GM19467 (cell line): ENCODE measurements at regions not wholly inside any gene's neighbourhood (a gene's known extent, or its start where the extent isn't known, plus 50 kb on each side); places are given as distances from the start of the nearest gene placed in this dataset.

ENCODE experiments used
- ATAC-seq: cut with Tn5 transposase; IDR thresholded peaks from one replicate; pipeline ENCODE4 v1.9.1; 2021; ENCODE audit warnings: mild to moderate bottlenecking, moderate library complexity; ENCODE audit not compliant: unreplicated experiment

GRCh38 chr6:23195487-23195886, 626.1 kb downstream of the HDGFL1 start:
- ATAC-seq: no peak

GRCh38 chr6:23199541-23199940, 630.2 kb downstream of the HDGFL1 start:
- ATAC-seq: no peak

GRCh38 chr6:23200946-23201345, 631.6 kb downstream of the HDGFL1 start:
- ATAC-seq: no peak

GRCh38 chr6:23202207-23202606, 632.8 kb downstream of the HDGFL1 start:
- no peak for ATAC-seq

- no peak for ATAC-seq
Observed at GRCh38 chr6:23212398-23212797, 643.0 kb downstream of the HDGFL1 start.

GRCh38 chr6:23213193-23213592, 643.8 kb downstream of the HDGFL1 start:
- ATAC-seq: no peak

- ATAC-seq: no peak
Observed at GRCh38 chr6:23213651-23214050, 644.3 kb downstream of the HDGFL1 start.

- no peak for ATAC-seq
Observed at GRCh38 chr6:23218751-23219150, 649.4 kb downstream of the HDGFL1 start.

GRCh38 chr6:23222724-23223123, 653.4 kb downstream of the HDGFL1 start:
- ATAC-seq: no peak

GRCh38 chr6:23224540-23224939, 655.2 kb downstream of the HDGFL1 start:
- no peak for ATAC-seq

- no peak for ATAC-seq
Observed at GRCh38 chr6:23228439-23229024, 659.2 kb downstream of the HDGFL1 start.

- no peak for ATAC-seq
Observed at GRCh38 chr6:23243854-23244253, 674.5 kb downstream of the HDGFL1 start.

- ATAC-seq: no peak
Observed at GRCh38 chr6:23244300-23244699, 674.9 kb downstream of the HDGFL1 start.

GRCh38 chr6:23245572-23245971, 676.2 kb downstream of the HDGFL1 start:
- no peak for ATAC-seq

GRCh38 chr6:23246896-23247295, 677.5 kb downstream of the HDGFL1 start:
- no peak for ATAC-seq

- ATAC-seq: no peak
Observed at GRCh38 chr6:23250556-23250955, 681.2 kb downstream of the HDGFL1 start.

GRCh38 chr6:23262864-23263263, 693.5 kb downstream of the HDGFL1 start:
- ATAC-seq: no peak

GRCh38 chr6:23265270-23265669, 695.9 kb downstream of the HDGFL1 start:
- no peak for ATAC-seq

GRCh38 chr6:23266536-23266935, 697.2 kb downstream of the HDGFL1 start:
- ATAC-seq: no peak

GRCh38 chr6:23267651-23268050, 698.3 kb downstream of the HDGFL1 start:
- ATAC-seq: no peak

- no peak for ATAC-seq
Observed at GRCh38 chr6:23268348-23268747, 699.0 kb downstream of the HDGFL1 start.

GRCh38 chr6:23269436-23269835, 700.1 kb downstream of the HDGFL1 start:
- no peak for ATAC-seq

GRCh38 chr6:23272536-23272935, 703.2 kb downstream of the HDGFL1 start:
- ATAC-seq: no peak
